K562 (cell line): ENCODE measurements at regions not wholly inside any gene's neighbourhood (a gene's known extent, or its start where the extent isn't known, plus 50 kb on each side); places are given as distances from the start of the nearest gene placed in this dataset.

Source experiments
- FOXP1 ChIP-seq: sonication (generic); formaldehyde crosslinking; IDR thresholded peaks from 2 replicates; pipeline ENCODE4 v1.8.0; 2022; ENCODE audit warnings: mild to moderate bottlenecking, missing genetic modification reagents
- HDAC3 ChIP-seq: fragments of 450-650 bp; IDR thresholded peaks from 2 replicates; pipeline ENCODE4 v1.6.1; 2018; ENCODE audit warnings: borderline replicate concordance, mild to moderate bottlenecking, moderate library complexity; ENCODE audit not compliant: partially characterized antibody
- RFX7 ChIP-seq: fragments of 250-450 bp; sonication (Bioruptor Pico); IDR thresholded peaks from 2 replicates; pipeline ENCODE4 v1.5.1; 2021; ENCODE audit warnings: mild to moderate bottlenecking
- SETDB1 ChIP-seq: IDR thresholded peaks from one replicate; pipeline ENCODE4 v1.6.1; 2012; ENCODE audit warnings: low read length, control low read depth, inconsistent platforms
- SMAD3 ChIP-seq: fragments of 450-650 bp; formaldehyde crosslinking; conservative IDR thresholded peaks from 2 replicates; pipeline ENCODE4 v1.4.0; 2020; ENCODE audit warnings: mild to moderate bottlenecking
- SMAD4 ChIP-seq: fragments of 250-450 bp; sonication (Bioruptor Pico); conservative IDR thresholded peaks from 2 replicates; pipeline ENCODE4 v1.8.0; 2021; ENCODE audit warnings: inconsistent platforms, mild to moderate bottlenecking, moderate library complexity
- ZBTB17 ChIP-seq: fragments of 450-650 bp; formaldehyde crosslinking; IDR thresholded peaks from 2 replicates; pipeline ENCODE4 v1.4.0; 2020; ENCODE audit warnings: mild to moderate bottlenecking
- ZNF263 ChIP-seq: sonication (generic); formaldehyde crosslinking; IDR thresholded peaks from 2 replicates; pipeline ENCODE4 v1.8.0; 2022; ENCODE audit warnings: mild to moderate bottlenecking, missing genetic modification reagents, borderline replicate concordance
- ZNF274 ChIP-seq: IDR thresholded peaks from 2 replicates; pipeline ENCODE4 v1.6.1; 2011; ENCODE audit warnings: low read depth, mild to moderate bottlenecking, low read length, moderate library complexity, borderline replicate concordance
- ZZZ3 ChIP-seq: fragments of 450-650 bp; IDR thresholded peaks from 2 replicates; pipeline ENCODE4 v1.6.1; 2016; ENCODE audit warnings: antibody characterized with exemption, mild to moderate bottlenecking, moderate library complexity
- TF ChIP-seq, protein P1 (sequence below): fragments of 450-650 bp; IDR thresholded peaks from 2 replicates; pipeline ENCODE4 v1.6.1; 2016
- TF ChIP-seq, protein P2 (sequence below): fragments of 450-650 bp; IDR thresholded peaks from 2 replicates; pipeline ENCODE4 v1.6.1; 2016; ENCODE audit warnings: low read depth
- TF ChIP-seq, protein P3 (sequence below): fragments of 450-650 bp; IDR thresholded peaks from 2 replicates; pipeline ENCODE4 v1.6.1; 2016; ENCODE audit warnings: low read depth, mild to moderate bottlenecking, moderate library complexity

DNA sequence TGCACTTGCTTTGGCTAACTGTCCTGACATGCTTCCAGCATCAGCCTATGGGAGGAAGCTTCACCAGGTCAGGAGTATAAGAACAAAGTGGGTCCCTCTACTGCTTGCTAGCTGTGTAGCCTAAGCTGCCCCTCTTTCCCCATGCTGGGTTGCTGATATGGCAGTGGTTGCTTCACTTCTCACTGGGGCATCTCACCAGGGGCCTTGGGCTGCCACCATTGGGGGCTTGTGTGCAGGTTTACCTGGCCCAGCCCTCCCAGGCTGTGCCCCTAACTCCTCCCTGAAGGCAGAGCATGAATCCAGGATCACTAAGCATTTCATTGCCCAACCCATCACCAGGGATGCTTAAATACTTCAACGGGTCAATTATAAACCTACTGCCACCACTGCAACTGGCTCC lies 817.1 kb upstream of the TMEFF2 start (continued):
- TF ChIP-seq SETDB1 (no peak), ZNF263 (CRISPR knock-in tag) (no peak), ZBTB17 (CRISPR knock-in tag) (no peak), SMAD4 (CRISPR knock-in tag) (no peak), ZNF274 (no peak), RFX7 (CRISPR knock-in tag) (no peak), FOXP1 (CRISPR knock-in tag) (no peak), HDAC3 (no peak), SMAD3 (CRISPR knock-in tag) (no peak), ZZZ3 (no peak)
- TF ChIP-seq, protein P1, sequence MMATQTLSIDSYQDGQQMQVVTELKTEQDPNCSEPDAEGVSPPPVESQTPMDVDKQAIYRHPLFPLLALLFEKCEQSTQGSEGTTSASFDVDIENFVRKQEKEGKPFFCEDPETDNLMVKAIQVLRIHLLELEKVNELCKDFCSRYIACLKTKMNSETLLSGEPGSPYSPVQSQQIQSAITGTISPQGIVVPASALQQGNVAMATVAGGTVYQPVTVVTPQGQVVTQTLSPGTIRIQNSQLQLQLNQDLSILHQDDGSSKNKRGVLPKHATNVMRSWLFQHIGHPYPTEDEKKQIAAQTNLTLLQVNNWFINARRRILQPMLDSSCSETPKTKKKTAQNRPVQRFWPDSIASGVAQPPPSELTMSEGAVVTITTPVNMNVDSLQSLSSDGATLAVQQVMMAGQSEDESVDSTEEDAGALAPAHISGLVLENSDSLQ, result no peak
- TF ChIP-seq, protein P2, sequence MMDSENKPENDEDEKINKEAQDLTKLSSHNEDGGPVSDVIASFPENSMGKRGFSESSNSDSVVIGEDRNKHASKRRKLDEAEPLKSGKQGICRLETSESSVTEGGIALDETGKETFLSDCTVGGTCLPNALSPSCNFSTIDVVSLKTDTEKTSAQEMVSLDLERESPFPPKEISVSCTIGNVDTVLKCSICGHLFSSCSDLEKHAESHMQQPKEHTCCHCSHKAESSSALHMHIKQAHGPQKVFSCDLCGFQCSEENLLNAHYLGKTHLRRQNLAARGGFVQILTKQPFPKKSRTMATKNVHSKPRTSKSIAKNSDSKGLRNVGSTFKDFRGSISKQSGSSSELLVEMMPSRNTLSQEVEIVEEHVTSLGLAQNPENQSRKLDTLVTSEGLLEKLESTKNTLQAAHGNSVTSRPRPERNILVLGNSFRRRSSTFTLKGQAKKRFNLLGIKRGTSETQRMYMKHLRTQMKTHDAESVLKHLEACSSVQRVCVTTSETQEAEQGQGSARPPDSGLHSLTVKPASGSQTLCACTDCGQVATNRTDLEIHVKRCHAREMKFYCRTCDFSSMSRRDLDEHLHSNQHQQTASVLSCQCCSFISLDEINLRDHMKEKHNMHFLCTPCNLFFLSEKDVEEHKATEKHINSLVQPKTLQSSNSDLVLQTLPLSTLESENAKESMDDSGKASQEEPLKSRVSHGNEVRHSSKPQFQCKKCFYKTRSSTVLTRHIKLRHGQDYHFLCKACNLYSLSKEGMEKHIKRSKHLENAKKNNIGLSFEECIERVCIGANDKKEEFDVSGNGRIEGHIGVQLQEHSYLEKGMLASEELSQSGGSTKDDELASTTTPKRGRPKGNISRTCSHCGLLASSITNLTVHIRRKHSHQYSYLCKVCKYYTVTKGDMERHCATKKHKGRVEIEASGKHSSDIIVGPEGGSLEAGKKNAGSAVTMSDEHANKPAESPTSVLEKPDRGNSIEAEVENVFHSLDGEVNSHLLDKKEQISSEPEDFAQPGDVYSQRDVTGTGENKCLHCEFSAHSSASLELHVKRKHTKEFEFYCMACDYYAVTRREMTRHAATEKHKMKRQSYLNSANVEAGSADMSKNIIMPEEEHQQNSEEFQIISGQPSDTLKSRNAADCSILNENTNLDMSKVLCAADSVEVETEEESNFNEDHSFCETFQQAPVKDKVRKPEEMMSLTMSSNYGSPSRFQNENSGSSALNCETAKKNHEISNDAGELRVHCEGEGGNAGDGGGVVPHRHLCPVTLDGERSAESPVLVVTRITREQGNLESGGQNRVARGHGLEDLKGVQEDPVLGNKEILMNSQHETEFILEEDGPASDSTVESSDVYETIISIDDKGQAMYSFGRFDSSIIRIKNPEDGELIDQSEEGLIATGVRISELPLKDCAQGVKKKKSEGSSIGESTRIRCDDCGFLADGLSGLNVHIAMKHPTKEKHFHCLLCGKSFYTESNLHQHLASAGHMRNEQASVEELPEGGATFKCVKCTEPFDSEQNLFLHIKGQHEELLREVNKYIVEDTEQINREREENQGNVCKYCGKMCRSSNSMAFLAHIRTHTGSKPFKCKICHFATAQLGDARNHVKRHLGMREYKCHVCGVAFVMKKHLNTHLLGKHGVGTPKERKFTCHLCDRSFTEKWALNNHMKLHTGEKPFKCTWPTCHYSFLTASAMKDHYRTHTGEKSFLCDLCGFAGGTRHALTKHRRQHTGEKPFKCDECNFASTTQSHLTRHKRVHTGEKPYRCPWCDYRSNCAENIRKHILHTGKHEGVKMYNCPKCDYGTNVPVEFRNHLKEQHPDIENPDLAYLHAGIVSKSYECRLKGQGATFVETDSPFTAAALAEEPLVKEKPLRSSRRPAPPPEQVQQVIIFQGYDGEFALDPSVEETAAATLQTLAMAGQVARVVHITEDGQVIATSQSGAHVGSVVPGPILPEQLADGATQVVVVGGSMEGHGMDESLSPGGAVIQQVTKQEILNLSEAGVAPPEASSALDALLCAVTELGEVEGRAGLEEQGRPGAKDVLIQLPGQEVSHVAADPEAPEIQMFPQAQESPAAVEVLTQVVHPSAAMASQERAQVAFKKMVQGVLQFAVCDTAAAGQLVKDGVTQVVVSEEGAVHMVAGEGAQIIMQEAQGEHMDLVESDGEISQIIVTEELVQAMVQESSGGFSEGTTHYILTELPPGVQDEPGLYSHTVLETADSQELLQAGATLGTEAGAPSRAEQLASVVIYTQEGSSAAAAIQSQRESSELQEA, result no peak
- TF ChIP-seq, protein P3, sequence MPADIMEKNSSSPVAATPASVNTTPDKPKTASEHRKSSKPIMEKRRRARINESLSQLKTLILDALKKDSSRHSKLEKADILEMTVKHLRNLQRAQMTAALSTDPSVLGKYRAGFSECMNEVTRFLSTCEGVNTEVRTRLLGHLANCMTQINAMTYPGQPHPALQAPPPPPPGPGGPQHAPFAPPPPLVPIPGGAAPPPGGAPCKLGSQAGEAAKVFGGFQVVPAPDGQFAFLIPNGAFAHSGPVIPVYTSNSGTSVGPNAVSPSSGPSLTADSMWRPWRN, result no peak
